ENCODE measurements at regions not wholly inside any gene's neighbourhood (a gene's known extent, or its start where the extent isn't known, plus 50 kb on each side); places are given as distances from the start of the nearest gene placed in this dataset.

DNA sequence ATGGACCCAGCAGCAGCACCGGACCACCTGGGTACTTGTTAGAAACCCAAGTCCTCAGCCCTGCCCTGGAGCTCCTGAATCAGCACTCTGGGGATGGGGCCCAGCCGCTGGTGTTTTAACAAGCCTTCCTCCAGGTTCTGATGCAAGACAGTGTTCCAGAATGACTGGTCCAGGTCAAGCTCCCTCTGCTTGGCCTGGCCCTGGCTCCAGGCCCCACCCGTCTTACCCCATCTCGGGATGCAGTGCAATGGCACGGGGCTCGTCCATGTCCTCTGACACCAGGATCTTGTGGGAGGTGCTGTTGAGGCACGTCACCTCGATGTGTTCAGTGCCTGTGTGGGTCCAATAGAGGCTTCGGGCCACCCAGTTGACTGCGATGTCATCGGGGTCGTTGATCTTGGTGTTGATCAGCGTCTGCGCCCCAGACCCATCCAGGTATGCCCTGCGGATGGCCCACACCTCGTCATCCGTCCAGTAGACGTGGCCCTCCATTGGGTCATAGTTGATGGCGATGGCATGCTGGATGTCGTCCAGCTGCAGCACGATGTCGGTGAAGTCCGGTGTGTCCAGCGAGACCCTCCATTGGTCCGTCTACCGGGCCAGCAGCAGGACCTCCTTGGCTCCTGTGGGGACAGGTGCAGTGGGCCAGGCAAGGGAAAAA is 140.3 kb downstream of the CRYBB2 start (continued):
- TF ChIP-seq, protein P1, sequence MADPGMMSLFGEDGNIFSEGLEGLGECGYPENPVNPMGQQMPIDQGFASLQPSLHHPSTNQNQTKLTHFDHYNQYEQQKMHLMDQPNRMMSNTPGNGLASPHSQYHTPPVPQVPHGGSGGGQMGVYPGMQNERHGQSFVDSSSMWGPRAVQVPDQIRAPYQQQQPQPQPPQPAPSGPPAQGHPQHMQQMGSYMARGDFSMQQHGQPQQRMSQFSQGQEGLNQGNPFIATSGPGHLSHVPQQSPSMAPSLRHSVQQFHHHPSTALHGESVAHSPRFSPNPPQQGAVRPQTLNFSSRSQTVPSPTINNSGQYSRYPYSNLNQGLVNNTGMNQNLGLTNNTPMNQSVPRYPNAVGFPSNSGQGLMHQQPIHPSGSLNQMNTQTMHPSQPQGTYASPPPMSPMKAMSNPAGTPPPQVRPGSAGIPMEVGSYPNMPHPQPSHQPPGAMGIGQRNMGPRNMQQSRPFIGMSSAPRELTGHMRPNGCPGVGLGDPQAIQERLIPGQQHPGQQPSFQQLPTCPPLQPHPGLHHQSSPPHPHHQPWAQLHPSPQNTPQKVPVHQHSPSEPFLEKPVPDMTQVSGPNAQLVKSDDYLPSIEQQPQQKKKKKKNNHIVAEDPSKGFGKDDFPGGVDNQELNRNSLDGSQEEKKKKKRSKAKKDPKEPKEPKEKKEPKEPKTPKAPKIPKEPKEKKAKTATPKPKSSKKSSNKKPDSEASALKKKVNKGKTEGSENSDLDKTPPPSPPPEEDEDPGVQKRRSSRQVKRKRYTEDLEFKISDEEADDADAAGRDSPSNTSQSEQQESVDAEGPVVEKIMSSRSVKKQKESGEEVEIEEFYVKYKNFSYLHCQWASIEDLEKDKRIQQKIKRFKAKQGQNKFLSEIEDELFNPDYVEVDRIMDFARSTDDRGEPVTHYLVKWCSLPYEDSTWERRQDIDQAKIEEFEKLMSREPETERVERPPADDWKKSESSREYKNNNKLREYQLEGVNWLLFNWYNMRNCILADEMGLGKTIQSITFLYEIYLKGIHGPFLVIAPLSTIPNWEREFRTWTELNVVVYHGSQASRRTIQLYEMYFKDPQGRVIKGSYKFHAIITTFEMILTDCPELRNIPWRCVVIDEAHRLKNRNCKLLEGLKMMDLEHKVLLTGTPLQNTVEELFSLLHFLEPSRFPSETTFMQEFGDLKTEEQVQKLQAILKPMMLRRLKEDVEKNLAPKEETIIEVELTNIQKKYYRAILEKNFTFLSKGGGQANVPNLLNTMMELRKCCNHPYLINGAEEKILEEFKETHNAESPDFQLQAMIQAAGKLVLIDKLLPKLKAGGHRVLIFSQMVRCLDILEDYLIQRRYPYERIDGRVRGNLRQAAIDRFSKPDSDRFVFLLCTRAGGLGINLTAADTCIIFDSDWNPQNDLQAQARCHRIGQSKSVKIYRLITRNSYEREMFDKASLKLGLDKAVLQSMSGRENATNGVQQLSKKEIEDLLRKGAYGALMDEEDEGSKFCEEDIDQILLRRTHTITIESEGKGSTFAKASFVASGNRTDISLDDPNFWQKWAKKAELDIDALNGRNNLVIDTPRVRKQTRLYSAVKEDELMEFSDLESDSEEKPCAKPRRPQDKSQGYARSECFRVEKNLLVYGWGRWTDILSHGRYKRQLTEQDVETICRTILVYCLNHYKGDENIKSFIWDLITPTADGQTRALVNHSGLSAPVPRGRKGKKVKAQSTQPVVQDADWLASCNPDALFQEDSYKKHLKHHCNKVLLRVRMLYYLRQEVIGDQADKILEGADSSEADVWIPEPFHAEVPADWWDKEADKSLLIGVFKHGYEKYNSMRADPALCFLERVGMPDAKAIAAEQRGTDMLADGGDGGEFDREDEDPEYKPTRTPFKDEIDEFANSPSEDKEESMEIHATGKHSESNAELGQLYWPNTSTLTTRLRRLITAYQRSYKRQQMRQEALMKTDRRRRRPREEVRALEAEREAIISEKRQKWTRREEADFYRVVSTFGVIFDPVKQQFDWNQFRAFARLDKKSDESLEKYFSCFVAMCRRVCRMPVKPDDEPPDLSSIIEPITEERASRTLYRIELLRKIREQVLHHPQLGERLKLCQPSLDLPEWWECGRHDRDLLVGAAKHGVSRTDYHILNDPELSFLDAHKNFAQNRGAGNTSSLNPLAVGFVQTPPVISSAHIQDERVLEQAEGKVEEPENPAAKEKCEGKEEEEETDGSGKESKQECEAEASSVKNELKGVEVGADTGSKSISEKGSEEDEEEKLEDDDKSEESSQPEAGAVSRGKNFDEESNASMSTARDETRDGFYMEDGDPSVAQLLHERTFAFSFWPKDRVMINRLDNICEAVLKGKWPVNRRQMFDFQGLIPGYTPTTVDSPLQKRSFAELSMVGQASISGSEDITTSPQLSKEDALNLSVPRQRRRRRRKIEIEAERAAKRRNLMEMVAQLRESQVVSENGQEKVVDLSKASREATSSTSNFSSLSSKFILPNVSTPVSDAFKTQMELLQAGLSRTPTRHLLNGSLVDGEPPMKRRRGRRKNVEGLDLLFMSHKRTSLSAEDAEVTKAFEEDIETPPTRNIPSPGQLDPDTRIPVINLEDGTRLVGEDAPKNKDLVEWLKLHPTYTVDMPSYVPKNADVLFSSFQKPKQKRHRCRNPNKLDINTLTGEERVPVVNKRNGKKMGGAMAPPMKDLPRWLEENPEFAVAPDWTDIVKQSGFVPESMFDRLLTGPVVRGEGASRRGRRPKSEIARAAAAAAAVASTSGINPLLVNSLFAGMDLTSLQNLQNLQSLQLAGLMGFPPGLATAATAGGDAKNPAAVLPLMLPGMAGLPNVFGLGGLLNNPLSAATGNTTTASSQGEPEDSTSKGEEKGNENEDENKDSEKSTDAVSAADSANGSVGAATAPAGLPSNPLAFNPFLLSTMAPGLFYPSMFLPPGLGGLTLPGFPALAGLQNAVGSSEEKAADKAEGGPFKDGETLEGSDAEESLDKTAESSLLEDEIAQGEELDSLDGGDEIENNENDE (IDR thresholded peaks at IDR 0.05; ENCODE audit: insufficient replicate concordance, low read length): no peak
- TF ChIP-seq BRCA1 (IDR thresholded peaks at IDR 0.05; ENCODE audit: low read depth, low read length): no peak

Measured in H1 (cell line).